EH (cell line): ENCODE measurements at regions not wholly inside any gene's neighbourhood (a gene's known extent, or its start where the extent isn't known, plus 50 kb on each side); places are given as distances from the start of the nearest gene placed in this dataset.
A peak's percentile ranks its signal among the peaks of the same experiment; 100 is the strongest.
"Not testable (repeated sequence)": the region's sequence is repeated elsewhere in the genome, so short reads cannot be mapped to it uniquely, and the experiment has no call there.

Experiments
- DNase-seq: peaks from one replicate; pipeline ENCODE4 v3.0.0-alpha.2; 2015; ENCODE audit warnings: low read depth

- DNase-seq: no peak
Observed at GRCh38 chr18:6525604-6526003, 110.9 kb upstream of the L3MBTL4 start.

- DNase-seq: no peak
Observed at GRCh38 chr18:6537475-6537874, 122.8 kb upstream of the L3MBTL4 start.

- not testable (repeated sequence) for DNase-seq
Observed at GRCh38 chr18:6541131-6541679, 126.5 kb upstream of the L3MBTL4 start.

- DNase-seq: no peak
Observed at GRCh38 chr18:6542296-6542695, 127.6 kb upstream of the L3MBTL4 start.

GRCh38 chr18:6543330-6543908, 128.7 kb upstream of the L3MBTL4 start:
- DNase-seq: peak; percentile 50

DNA sequence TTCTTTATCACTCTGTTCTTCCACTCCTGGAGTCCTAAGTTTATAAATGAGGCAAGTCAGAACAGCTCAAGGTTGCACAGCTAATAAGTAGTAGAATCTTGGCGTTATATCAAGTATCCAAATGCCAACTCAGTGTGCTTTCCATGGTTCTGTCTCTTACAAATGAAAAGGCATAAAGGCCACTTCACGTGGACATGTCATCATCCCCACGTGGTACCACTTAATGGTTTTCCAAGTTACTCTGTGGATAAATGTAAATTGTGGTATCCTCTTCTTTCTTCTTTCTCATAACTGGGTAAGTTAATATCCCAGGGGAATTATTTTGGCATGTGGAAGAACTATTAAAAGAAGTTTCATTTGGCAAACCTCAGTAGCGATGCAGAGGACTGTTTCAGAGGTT, 131.5 kb upstream of the L3MBTL4 start:
- no peak for DNase-seq

DNA sequence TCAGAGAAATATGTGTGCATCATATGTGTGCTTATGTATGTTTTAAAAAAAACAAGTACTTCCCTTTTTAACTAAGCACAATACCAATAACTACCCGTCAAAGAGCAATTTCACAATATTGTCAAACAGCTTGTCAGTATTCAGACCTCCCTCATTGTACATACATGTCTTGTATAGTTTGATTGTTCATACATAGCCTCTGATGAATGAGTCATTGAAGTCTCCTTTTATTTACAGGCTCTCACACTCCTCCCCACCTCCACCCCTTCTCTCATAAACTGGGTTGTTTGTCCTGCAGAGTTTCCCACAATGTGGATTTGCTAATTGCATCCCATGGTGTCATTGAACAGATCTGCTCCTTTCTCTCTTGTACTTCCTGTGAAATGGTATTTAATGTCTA, 132.8 kb upstream of the L3MBTL4 start:
- no peak for DNase-seq

- DNase-seq: no peak
Observed at GRCh38 chr18:6553234-6553900, 138.7 kb upstream of the L3MBTL4 start.

GRCh38 chr18:6557057-6557769, 142.5 kb upstream of the L3MBTL4 start:
- DNase-seq: no peak

DNA sequence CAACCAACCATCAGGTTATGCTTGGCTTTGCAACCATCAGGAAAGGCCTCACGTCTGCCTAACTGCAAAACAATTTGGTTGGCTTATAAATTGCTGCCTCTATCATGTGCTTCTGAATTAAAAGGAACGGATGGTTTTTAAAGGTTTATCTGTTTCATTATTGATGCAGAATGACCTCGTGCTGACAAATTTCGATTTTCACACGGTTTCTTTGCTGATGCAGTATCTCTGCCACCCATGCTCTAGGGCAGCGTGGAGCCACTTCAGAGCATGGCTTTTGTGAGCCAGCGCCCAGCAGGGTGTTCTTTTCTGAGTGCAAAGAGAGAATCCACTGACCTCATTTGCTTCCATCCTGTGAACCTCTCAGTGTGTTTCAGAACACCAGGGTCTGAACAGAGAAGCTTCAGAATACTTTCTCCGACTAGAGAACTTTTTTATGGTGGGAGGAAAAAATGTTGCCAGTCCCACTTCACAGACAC, 143.1 kb upstream of the L3MBTL4 start:
- DNase-seq: no peak

DNA sequence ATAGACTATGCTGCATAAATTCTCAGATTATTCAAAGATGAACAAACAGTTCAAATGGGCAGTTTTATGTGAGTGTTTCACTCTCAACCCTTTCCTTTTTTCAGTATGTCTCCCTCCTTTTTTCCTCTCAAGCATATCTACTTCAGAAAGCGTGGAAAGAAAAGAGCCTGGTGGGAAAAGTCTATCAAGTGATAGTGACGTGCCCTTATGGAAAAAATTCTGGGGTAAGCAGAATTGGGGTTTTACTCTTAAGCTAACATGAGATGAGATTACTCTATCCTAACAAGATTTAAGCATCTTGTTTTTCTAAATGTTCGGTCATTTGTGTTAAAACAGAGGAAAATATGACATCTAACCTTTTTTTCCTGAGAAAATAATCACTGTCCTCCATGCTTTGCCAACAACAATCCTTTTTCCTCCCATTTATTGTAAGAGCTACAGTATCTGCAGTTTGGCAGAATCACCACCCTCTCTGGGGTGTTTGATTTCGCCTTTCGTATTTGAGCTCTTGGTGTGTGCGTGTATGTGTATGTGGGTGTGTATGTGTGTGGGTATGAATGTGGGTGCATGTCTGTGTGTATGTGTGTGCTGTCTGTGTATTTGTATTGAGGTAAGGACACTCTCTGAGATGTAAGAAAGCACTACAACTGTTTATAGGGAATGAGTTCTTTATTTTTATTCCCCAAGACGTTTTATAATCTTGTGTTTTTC, 143.9 kb upstream of the L3MBTL4 start:
- no peak for DNase-seq

- no peak for DNase-seq
Observed at GRCh38 chr18:6559296-6559695, 144.6 kb upstream of the L3MBTL4 start.

- no peak for DNase-seq
Observed at GRCh38 chr18:6561016-6561415, 146.3 kb upstream of the L3MBTL4 start.

- peak; percentile 28 for DNase-seq
Observed at GRCh38 chr18:6561420-6561861, 146.7 kb upstream of the L3MBTL4 start.

GRCh38 chr18:6561862-6562291, 147.2 kb upstream of the L3MBTL4 start:
- no peak for DNase-seq

- DNase-seq: no peak
Observed at GRCh38 chr18:6563896-6564295, 149.2 kb upstream of the L3MBTL4 start.

DNA sequence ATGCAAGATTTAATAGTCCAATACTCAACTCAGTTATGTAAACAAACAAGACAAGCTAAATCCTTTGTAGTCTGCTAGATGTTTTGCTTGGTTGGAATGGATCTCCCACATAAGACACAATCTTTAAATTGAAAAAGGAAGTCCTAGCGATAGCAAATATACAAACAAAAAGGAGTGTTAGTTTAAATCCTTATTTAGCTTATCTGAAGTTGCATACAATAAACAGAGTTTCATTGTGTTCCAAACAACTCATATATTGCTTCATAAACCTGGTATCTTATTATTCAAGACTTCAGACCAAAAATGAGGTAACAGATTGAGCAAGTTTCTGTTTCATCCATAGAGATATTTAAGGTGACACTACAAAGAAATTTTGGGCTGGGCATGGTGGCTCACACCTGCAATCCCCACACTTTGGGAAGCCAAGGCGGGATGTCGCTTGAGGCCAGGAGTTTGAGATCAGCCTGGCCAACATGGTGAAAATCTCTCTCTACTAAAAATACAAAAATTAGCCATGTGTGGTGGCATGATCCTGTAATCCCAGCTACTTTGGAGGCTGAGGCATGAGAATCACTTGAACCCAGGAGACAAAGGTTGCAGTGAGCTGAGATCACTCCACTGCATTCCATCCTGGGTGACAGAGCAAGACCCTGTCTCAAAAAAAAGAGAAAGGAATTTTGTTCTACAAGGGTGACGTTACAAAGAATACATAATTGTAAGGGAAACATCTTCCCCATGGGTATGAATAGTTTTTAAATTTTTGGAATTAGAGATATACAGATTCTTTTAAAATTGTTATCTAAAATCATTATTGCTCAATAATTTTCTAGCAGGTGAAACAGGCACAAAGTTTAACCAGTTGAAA, 150.5 kb upstream of the L3MBTL4 start:
- DNase-seq: no peak

- DNase-seq: no peak
Observed at GRCh38 chr18:6565815-6566081, 151.0 kb upstream of the L3MBTL4 start.

GRCh38 chr18:6566338-6566911, 151.7 kb upstream of the L3MBTL4 start:
- DNase-seq: no peak

DNA sequence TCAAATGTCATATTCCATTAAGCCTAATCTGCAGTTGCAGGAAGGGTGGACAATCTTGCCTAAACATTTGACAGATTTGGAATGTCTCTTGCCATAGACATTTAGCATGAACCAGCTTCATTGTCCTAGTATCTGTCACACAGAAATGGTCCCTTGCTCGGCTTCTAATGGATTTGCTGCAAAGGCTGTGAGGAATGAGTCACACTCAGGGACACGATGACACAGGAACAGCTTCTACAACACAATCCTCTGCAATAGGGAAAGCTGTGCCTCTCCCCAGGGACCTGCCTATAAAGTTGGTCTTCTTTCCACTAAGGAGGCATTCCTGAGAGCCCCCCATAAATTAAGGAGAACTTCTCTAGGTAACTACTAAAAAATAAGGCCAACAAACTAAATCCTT, 155.1 kb upstream of the L3MBTL4 start:
- DNase-seq: no peak

GRCh38 chr18:6570581-6571238, 156.0 kb upstream of the L3MBTL4 start:
- no peak for DNase-seq
